ENCODE measurements at regions not wholly inside any gene's neighbourhood (a gene's known extent, or its start where the extent isn't known, plus 50 kb on each side); places are given as distances from the start of the nearest gene placed in this dataset.
"Not testable (repeated sequence)": the region's sequence is repeated elsewhere in the genome, so short reads cannot be mapped to it uniquely, and the experiment has no call there.

DNA sequence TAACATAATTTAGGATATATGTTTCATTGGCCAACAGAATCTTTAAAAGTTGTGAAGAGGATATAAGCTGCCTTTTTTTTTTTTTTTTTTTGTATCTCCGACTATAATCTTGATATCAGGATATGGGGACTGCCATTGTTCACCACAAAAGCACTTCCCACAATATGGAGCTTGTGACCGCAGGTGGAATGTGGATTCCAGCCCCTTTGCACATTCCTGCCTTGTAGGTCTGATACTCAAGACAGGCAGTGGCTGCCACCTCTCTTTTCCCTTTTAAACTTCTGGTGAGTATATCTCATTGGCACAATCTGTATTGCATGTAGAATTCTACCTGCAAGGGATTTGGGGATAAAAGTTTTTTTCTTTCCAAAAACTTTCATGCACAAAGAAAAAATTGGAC is 272.7 kb upstream of the VWC2 start:
- H3K4me3 ChIP-seq (ENCODE audit: low read depth, low read length): no peak overlapping the region
- POLR2A ChIA-PET: no interaction called here
- CTCF ChIA-PET: no interaction called here

DNA sequence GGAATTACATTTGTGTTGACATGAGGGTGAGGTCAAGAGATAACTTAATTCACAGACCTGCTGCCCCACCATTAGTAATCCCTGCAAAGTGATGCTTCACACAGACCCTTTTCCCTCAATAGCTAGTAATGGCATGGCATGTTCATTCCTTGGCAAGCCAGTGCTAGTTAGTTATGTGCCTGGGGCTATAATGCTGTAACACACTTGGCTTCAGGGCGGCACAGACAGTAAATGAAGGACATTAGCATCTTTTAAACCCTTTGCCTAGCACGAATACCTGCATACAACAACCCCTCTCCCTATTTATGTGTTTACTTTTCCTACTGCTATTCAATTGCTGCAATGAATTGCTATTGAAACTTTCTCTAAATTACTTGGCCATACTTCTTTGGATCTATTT is 266.2 kb upstream of the VWC2 start:
- H3K4me1 ChIP-seq (ENCODE audit: control insufficient read depth, insufficient read depth, low read length); H3K27ac ChIP-seq (ENCODE audit: extremely low read depth, low read depth, low read length); CTCF ChIA-PET; POLR2A ChIA-PET; H3K9me3 ChIP-seq (ENCODE audit: control insufficient read depth, insufficient read depth, low read depth, low read length); H3K4me3 ChIP-seq (ENCODE audit: low read depth, low read length); H3K36me3 ChIP-seq (ENCODE audit: control insufficient read depth in 2 of 2, insufficient read depth in 1 of 2, low read length in 2 of 2): not testable (repeated sequence)

More for the DNA sequence above, 272.7 kb upstream of the VWC2 start:
- no peak overlapping the region for H3K27ac ChIP-seq (ENCODE audit: extremely low read depth, low read depth, low read length)
- H3K4me1 ChIP-seq (ENCODE audit: control insufficient read depth, insufficient read depth, low read length): no peaks in the 10 kb centered on the region
- TF ChIP-seq TRIM28 (IDR thresholded peaks at IDR 0.05; ENCODE audit: borderline replicate concordance, low read length) (no peak), YY1 (tag by site-specific recombination; IDR thresholded peaks at IDR 0.05) (no peak), OVOL3 (tag by site-specific recombination; IDR thresholded peaks at IDR 0.05) (no peak)
- TF ChIP-seq, protein P1, sequence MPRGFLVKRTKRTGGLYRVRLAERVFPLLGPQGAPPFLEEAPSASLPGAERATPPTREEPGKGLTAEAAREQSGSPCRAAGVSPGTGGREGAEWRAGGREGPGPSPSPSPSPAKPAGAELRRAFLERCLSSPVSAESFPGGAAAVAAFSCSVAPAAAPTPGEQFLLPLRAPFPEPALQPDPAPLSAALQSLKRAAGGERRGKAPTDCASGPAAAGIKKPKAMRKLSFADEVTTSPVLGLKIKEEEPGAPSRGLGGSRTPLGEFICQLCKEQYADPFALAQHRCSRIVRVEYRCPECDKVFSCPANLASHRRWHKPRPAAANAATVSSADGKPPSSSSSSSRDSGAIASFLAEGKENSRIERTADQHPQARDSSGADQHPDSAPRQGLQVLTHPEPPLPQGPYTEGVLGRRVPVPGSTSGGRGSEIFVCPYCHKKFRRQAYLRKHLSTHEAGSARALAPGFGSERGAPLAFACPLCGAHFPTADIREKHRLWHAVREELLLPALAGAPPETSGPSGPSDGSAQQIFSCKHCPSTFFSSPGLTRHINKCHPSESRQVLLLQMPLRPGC (tag by site-specific recombination; IDR thresholded peaks at IDR 0.05): no peak
- H3K9me3 ChIP-seq (ENCODE audit: control insufficient read depth, insufficient read depth, low read depth, low read length): no peaks in the 10 kb centered on the region
- no peaks in the 10 kb centered on the region for H3K36me3 ChIP-seq (ENCODE audit: control insufficient read depth in 2 of 2, insufficient read depth in 1 of 2, low read length in 2 of 2)

DNA sequence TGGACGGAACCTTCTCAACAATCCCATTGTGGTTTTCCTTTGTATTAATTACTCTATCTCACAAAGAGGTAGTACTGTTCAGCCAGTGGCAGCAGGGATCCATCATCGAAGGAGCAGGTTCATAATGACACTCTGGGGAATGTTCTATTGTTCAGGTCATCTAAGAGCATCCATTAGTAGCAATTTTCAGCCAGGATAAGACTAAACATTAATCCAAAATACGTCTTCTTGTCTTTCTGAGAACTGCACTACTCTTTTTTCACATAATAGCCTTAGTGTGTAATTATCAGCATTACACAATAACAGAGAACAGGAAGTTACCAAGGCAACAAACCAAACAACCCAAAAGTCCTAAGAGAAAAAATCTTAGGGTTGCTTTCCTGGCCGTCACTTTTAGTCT is 259.5 kb upstream of the VWC2 start:
- no peaks in the 10 kb centered on the region for H3K9me3 ChIP-seq (ENCODE audit: control insufficient read depth, insufficient read depth, low read depth, low read length)
- no peaks in the 10 kb centered on the region for H3K36me3 ChIP-seq (ENCODE audit: control insufficient read depth in 2 of 2, insufficient read depth in 1 of 2, low read length in 2 of 2)
- no peak for TF ChIP-seq KLF8 (tag by site-specific recombination; IDR thresholded peaks at IDR 0.05)
- TF ChIP-seq ZNF621 (tag by site-specific recombination; IDR thresholded peaks at IDR 0.05): no peak
- TF ChIP-seq ZNF501 (tag by site-specific recombination; IDR thresholded peaks at IDR 0.05): no peak
- no peak for TF ChIP-seq ZBTB8A (tag by site-specific recombination; IDR thresholded peaks at IDR 0.05)
- TF ChIP-seq, protein P2, sequence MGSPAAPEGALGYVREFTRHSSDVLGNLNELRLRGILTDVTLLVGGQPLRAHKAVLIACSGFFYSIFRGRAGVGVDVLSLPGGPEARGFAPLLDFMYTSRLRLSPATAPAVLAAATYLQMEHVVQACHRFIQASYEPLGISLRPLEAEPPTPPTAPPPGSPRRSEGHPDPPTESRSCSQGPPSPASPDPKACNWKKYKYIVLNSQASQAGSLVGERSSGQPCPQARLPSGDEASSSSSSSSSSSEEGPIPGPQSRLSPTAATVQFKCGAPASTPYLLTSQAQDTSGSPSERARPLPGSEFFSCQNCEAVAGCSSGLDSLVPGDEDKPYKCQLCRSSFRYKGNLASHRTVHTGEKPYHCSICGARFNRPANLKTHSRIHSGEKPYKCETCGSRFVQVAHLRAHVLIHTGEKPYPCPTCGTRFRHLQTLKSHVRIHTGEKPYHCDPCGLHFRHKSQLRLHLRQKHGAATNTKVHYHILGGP (tag by site-specific recombination; IDR thresholded peaks at IDR 0.05): no peak
- ChIA-PET POLR2A (no interaction called here), CTCF (no interaction called here)
- H3K27ac ChIP-seq (ENCODE audit: extremely low read depth, low read depth, low read length): no peak overlapping the region
- H3K4me1 ChIP-seq (ENCODE audit: control insufficient read depth, insufficient read depth, low read length): no peaks in the 10 kb centered on the region
- no peak overlapping the region for H3K4me3 ChIP-seq (ENCODE audit: low read depth, low read length)

DNA sequence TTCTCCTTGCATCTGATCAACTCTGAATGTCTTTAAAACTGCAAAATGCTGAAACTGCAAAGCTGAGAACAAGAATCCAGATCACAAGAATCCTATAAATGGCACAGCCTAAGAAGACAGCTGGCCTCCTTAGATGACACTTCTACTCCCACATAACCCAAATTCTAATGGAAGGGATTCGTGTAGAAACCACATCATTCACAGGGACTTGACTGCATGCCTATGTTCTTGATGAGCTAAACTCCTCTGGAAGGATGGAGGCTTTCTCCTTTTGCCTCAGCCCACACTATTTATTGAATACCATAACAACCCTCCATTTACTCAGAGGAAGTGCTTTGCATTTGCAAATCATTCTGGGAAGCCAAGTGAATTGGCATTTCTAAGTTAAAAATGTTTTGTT is 252.5 kb upstream of the VWC2 start:
- TF ChIP-seq ZBTB7A (tag by site-specific recombination; IDR thresholded peaks at IDR 0.05; ENCODE audit: low read depth) (no peak), ZNF274 (IDR thresholded peaks at IDR 0.05; ENCODE audit: low read length) (no peak), ZNF274 (tag by site-specific recombination; IDR thresholded peaks at IDR 0.05; ENCODE audit: borderline replicate concordance) (no peak), ZNF416 (tag by site-specific recombination; IDR thresholded peaks at IDR 0.05) (no peak), ZNF157 (tag by site-specific recombination; IDR thresholded peaks at IDR 0.05) (no peak), RBAK (tag by site-specific recombination; IDR thresholded peaks at IDR 0.05) (no peak), ZFP37 (tag by site-specific recombination; IDR thresholded peaks at IDR 0.05) (no peak), ZNF561 (tag by site-specific recombination; IDR thresholded peaks at IDR 0.05; ENCODE audit: borderline replicate concordance) (no peak)
- TF ChIP-seq, protein P3, sequence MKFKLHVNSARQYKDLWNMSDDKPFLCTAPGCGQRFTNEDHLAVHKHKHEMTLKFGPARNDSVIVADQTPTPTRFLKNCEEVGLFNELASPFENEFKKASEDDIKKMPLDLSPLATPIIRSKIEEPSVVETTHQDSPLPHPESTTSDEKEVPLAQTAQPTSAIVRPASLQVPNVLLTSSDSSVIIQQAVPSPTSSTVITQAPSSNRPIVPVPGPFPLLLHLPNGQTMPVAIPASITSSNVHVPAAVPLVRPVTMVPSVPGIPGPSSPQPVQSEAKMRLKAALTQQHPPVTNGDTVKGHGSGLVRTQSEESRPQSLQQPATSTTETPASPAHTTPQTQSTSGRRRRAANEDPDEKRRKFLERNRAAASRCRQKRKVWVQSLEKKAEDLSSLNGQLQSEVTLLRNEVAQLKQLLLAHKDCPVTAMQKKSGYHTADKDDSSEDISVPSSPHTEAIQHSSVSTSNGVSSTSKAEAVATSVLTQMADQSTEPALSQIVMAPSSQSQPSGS (tag by site-specific recombination; IDR thresholded peaks at IDR 0.05; ENCODE audit: low read depth): no peak
- TF ChIP-seq, protein P4, sequence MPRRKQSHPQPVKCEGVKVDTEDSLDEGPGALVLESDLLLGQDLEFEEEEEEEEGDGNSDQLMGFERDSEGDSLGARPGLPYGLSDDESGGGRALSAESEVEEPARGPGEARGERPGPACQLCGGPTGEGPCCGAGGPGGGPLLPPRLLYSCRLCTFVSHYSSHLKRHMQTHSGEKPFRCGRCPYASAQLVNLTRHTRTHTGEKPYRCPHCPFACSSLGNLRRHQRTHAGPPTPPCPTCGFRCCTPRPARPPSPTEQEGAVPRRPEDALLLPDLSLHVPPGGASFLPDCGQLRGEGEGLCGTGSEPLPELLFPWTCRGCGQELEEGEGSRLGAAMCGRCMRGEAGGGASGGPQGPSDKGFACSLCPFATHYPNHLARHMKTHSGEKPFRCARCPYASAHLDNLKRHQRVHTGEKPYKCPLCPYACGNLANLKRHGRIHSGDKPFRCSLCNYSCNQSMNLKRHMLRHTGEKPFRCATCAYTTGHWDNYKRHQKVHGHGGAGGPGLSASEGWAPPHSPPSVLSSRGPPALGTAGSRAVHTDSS (tag by site-specific recombination; IDR thresholded peaks at IDR 0.05): no peak
- Histone ChIP-seq H3K4me3 (ENCODE audit: low read depth, low read length) (no peak overlapping the region), H3K27ac (ENCODE audit: extremely low read depth, low read depth, low read length) (no peak overlapping the region), H3K36me3 (ENCODE audit: control insufficient read depth in 2 of 2, insufficient read depth in 1 of 2, low read length in 2 of 2) (no peaks in the 10 kb centered on the region), H3K4me1 (ENCODE audit: control insufficient read depth, insufficient read depth, low read length) (no peaks in the 10 kb centered on the region), H3K9me3 (ENCODE audit: control insufficient read depth, insufficient read depth, low read depth, low read length) (no peaks in the 10 kb centered on the region)
- POLR2A ChIA-PET: no interaction called here
- CTCF ChIA-PET: no interaction called here

Measured in HEK293 (cell line).